ENCODE measurements at regions not wholly inside any gene's neighbourhood (a gene's known extent, or its start where the extent isn't known, plus 50 kb on each side); places are given as distances from the start of the nearest gene placed in this dataset.

DNA sequence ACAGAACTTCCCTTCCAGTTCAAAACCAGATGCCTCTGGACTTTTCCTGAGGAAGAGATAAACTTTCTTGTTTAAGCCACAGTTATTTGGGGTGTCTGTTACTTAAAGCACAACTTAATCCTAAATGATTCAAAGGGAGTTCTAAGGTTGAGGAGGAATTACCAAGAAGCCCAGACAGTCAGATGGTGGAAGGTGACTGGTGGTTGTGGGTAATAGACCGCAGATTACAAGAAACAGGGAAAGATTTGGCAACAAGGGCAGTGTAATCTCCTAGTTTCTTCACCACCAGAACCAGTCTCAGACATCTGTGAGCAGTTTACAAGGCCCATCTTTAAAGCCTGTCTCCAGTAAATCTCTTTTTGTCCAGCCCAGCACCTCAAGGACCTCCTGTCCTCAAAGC, 130.1 kb upstream of the CTTNBP2NL start (continued):
- TF ChIP-seq, protein P1, sequence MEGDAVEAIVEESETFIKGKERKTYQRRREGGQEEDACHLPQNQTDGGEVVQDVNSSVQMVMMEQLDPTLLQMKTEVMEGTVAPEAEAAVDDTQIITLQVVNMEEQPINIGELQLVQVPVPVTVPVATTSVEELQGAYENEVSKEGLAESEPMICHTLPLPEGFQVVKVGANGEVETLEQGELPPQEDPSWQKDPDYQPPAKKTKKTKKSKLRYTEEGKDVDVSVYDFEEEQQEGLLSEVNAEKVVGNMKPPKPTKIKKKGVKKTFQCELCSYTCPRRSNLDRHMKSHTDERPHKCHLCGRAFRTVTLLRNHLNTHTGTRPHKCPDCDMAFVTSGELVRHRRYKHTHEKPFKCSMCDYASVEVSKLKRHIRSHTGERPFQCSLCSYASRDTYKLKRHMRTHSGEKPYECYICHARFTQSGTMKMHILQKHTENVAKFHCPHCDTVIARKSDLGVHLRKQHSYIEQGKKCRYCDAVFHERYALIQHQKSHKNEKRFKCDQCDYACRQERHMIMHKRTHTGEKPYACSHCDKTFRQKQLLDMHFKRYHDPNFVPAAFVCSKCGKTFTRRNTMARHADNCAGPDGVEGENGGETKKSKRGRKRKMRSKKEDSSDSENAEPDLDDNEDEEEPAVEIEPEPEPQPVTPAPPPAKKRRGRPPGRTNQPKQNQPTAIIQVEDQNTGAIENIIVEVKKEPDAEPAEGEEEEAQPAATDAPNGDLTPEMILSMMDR (conservative IDR thresholded peaks at IDR 0.05; ENCODE audit: low read depth in 2 of 2): no peak

DNA sequence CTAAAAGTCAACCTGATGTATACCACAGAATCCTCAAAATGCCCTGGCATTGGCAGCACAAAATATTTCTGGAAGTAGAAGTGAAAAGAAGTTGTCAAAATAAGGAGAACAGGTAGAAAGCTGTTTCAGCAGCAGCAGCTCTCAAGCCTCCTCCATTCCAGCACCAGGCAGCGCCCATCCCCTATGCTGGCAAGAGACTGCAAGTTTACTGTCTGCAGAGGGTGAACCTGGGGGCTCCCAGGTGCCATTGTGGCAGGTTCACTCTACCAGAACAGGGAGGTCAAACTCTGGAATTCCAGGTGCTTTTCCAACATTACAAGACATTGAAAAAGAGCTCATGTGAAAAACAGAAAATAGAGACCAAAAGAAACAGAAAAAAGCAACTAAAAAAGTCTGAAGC, 128.8 kb upstream of the CTTNBP2NL start:
- no peaks in the 10 kb centered on the region for H3K36me3 Mint-ChIP-seq (ENCODE audit: low read depth)
- peaks cover 3% of the 10 kb centered on the region; the same call in 1 of the 2 replicates for H3K9me2 ChIP-seq (ENCODE audit: insufficient read depth)
- H3K36me3 ChIP-seq (ENCODE audit: insufficient read depth): no peaks in the 10 kb centered on the region
- TF ChIP-seq EZH2 (IDR thresholded peaks at IDR 0.05; ENCODE audit: low read depth, unreplicated experiment) (no peak), POLR2AphosphoS5 (IDR thresholded peaks at IDR 0.05; ENCODE audit: low read depth) (no peak), EZH2phosphoT487 (IDR thresholded peaks at IDR 0.05; ENCODE audit: unreplicated experiment) (no peak)
- TF ChIP-seq, protein P2, sequence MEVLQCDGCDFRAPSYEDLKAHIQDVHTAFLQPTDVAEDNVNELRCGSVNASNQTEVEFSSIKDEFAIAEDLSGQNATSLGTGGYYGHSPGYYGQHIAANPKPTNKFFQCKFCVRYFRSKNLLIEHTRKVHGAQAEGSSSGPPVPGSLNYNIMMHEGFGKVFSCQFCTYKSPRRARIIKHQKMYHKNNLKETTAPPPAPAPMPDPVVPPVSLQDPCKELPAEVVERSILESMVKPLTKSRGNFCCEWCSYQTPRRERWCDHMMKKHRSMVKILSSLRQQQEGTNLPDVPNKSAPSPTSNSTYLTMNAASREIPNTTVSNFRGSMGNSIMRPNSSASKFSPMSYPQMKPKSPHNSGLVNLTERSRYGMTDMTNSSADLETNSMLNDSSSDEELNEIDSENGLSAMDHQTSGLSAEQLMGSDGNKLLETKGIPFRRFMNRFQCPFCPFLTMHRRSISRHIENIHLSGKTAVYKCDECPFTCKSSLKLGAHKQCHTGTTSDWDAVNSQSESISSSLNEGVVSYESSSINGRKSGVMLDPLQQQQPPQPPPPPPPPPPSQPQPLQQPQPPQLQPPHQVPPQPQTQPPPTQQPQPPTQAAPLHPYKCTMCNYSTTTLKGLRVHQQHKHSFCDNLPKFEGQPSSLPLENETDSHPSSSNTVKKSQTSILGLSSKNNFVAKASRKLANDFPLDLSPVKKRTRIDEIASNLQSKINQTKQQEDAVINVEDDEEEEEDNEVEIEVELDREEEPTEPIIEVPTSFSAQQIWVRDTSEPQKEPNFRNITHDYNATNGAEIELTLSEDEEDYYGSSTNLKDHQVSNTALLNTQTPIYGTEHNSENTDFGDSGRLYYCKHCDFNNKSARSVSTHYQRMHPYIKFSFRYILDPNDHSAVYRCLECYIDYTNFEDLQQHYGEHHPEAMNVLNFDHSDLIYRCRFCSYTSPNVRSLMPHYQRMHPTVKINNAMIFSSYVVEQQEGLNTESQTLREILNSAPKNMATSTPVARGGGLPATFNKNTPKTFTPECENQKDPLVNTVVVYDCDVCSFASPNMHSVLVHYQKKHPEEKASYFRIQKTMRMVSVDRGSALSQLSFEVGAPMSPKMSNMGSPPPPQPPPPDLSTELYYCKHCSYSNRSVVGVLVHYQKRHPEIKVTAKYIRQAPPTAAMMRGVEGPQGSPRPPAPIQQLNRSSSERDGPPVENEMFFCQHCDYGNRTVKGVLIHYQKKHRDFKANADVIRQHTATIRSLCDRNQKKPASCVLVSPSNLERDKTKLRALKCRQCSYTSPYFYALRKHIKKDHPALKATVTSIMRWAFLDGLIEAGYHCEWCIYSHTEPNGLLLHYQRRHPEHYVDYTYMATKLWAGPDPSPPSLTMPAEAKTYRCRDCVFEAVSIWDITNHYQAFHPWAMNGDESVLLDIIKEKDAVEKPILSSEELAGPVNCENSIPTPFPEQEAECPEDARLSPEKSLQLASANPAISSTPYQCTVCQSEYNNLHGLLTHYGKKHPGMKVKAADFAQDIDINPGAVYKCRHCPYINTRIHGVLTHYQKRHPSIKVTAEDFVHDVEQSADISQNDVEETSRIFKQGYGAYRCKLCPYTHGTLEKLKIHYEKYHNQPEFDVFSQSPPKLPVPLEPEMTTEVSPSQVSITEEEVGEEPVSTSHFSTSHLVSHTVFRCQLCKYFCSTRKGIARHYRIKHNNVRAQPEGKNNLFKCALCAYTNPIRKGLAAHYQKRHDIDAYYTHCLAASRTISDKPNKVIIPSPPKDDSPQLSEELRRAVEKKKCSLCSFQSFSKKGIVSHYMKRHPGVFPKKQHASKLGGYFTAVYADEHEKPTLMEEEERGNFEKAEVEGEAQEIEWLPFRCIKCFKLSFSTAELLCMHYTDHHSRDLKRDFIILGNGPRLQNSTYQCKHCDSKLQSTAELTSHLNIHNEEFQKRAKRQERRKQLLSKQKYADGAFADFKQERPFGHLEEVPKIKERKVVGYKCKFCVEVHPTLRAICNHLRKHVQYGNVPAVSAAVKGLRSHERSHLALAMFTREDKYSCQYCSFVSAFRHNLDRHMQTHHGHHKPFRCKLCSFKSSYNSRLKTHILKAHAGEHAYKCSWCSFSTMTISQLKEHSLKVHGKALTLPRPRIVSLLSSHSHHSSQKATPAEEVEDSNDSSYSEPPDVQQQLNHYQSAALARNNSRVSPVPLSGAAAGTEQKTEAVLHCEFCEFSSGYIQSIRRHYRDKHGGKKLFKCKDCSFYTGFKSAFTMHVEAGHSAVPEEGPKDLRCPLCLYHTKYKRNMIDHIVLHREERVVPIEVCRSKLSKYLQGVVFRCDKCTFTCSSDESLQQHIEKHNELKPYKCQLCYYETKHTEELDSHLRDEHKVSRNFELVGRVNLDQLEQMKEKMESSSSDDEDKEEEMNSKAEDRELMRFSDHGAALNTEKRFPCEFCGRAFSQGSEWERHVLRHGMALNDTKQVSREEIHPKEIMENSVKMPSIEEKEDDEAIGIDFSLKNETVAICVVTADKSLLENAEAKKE (CRISPR knock-in tag; IDR thresholded peaks at IDR 0.05): no peak
- no peak overlapping the region for H3K27ac Mint-ChIP-seq
- no peaks in the 10 kb centered on the region for H4K20me1 ChIP-seq (replicated peaks; ENCODE audit: insufficient read depth)
- H3K27me3 ChIP-seq (ENCODE audit: insufficient read depth): no peaks in the 10 kb centered on the region
- no peak overlapping the region for H3K4me3 ChIP-seq
- H3K4me1 Mint-ChIP-seq: no peaks in the 10 kb centered on the region; the same call in 2 of the 3 replicates
- H3K27ac ChIP-seq (ENCODE audit: low read depth): no peak overlapping the region
- H3K79me2 ChIP-seq (replicated peaks; ENCODE audit: insufficient read depth): no peaks in the 10 kb centered on the region
- no peaks in the 10 kb centered on the region for H3F3A ChIP-seq (replicated peaks; ENCODE audit: low read depth)
- no peak overlapping the region for H3K4me3 Mint-ChIP-seq
- no peak overlapping the region for H2AFZ ChIP-seq
- H3K27me3 Mint-ChIP-seq (ENCODE audit: insufficient read depth, low read depth, poor library complexity): no peaks in the 10 kb centered on the region
- H3K9me3 Mint-ChIP-seq: peaks cover 2% of the 10 kb centered on the region; the same call in 1 of the 3 replicates
- DNase-seq (ENCODE audit: low spot score): no peak
- no peak overlapping the region for H3K4me2 ChIP-seq
- no peaks in the 10 kb centered on the region for H3K4me1 ChIP-seq (ENCODE audit: insufficient read depth)
- no peak for ATAC-seq
